Endothelial cell (in vitro differentiated cells): ENCODE measurements at regions not wholly inside any gene's neighbourhood (a gene's known extent, or its start where the extent isn't known, plus 50 kb on each side); places are given as distances from the start of the nearest gene placed in this dataset.
A peak's percentile ranks its signal among the peaks of the same experiment; 100 is the strongest.

Experiments
- DNase-seq: peaks from one replicate; pipeline ENCODE4 v3.0.0; 2021; ENCODE audit warnings: low spot score
- H3K27ac Mint-ChIP-seq: one replicate; pipeline ENCODE4 v1.8.0; 2021; ENCODE audit warnings: mixed read lengths, inconsistent platforms; ENCODE audit not compliant: unreplicated experiment
- H3K27me3 Mint-ChIP-seq: one replicate; pipeline ENCODE4 v1.8.0; 2021; ENCODE audit warnings: mild to moderate bottlenecking, moderate library complexity, mixed read lengths, inconsistent platforms; ENCODE audit not compliant: unreplicated experiment
- H3K36me3 Mint-ChIP-seq: one replicate; pipeline ENCODE4 v1.8.0; 2021; ENCODE audit warnings: mild to moderate bottlenecking, low read depth, mixed read lengths, inconsistent platforms; ENCODE audit not compliant: unreplicated experiment
- H3K4me1 Mint-ChIP-seq: one replicate; pipeline ENCODE4 v1.8.0; 2021; ENCODE audit warnings: mild to moderate bottlenecking, mixed read lengths, inconsistent platforms; ENCODE audit not compliant: unreplicated experiment
- H3K4me3 Mint-ChIP-seq: one replicate; pipeline ENCODE4 v1.8.0; 2021; ENCODE audit warnings: mild to moderate bottlenecking, mixed read lengths, inconsistent platforms; ENCODE audit not compliant: unreplicated experiment
- H3K9me3 Mint-ChIP-seq: one replicate; pipeline ENCODE4 v1.8.0; 2021; ENCODE audit warnings: mixed read lengths, inconsistent platforms; ENCODE audit not compliant: unreplicated experiment
- CTCF ChIP-seq: fragments of 200-600 bp; sonication (generic); IDR thresholded peaks from one replicate; pipeline ENCODE4 v1.5.0; 2021; ENCODE audit warnings: antibody characterized with exemption; ENCODE audit not compliant: unreplicated experiment

- Mint-ChIP-seq H3K9me3 (no peaks in the 10 kb centered on the region), H3K27me3 (peaks cover 2% of the 10 kb centered on the region), H3K4me1 (peaks cover 3% of the 10 kb centered on the region), H3K36me3 (peaks cover 15% of the 10 kb centered on the region), H3K27ac (no peak overlapping the region), H3K4me3 (no peak overlapping the region)
- no peak for DNase-seq
- no peak for TF ChIP-seq CTCF
These were observed 79.4 kb upstream of the SLC4A11 start for GRCh38 chr20:3318226-3318884.

- Mint-ChIP-seq H3K27me3 (peaks cover 1% of the 10 kb centered on the region), H3K4me3 (no peak overlapping the region), H3K36me3 (peaks cover 7% of the 10 kb centered on the region), H3K4me1 (peaks cover 3% of the 10 kb centered on the region), H3K9me3 (no peaks in the 10 kb centered on the region), H3K27ac (no peak overlapping the region)
- DNase-seq: no peak
- no peak for TF ChIP-seq CTCF
These were observed 77.1 kb upstream of the SLC4A11 start for GRCh38 chr20:3316136-3316535.

GRCh38 chr20:3315136-3315535 lies 76.1 kb upstream of the SLC4A11 start:
- H3K36me3 Mint-ChIP-seq: peaks cover 7% of the 10 kb centered on the region
- peaks cover under 1% of the 10 kb centered on the region for H3K4me1 Mint-ChIP-seq
- DNase-seq: no peak
- TF ChIP-seq CTCF: no peak
- H3K4me3 Mint-ChIP-seq: no peak overlapping the region
- peaks cover 1% of the 10 kb centered on the region for H3K27me3 Mint-ChIP-seq
- H3K9me3 Mint-ChIP-seq: no peaks in the 10 kb centered on the region
- H3K27ac Mint-ChIP-seq: no peak overlapping the region

GRCh38 chr20:3314391-3314790 lies 75.4 kb upstream of the SLC4A11 start:
- Mint-ChIP-seq H3K36me3 (peaks cover 7% of the 10 kb centered on the region), H3K4me3 (peak overlapping the region; percentile 69), H3K9me3 (no peaks in the 10 kb centered on the region), H3K4me1 (no peaks in the 10 kb centered on the region), H3K27ac (peak overlapping the region; percentile 36), H3K27me3 (peaks cover 1% of the 10 kb centered on the region)
- TF ChIP-seq CTCF: no peak
- no peak for DNase-seq

GRCh38 chr20:3313683-3314065 lies 74.7 kb upstream of the SLC4A11 start:
- no peak for TF ChIP-seq CTCF
- Mint-ChIP-seq H3K4me3 (no peak overlapping the region), H3K4me1 (peaks cover 4% of the 10 kb centered on the region), H3K9me3 (no peaks in the 10 kb centered on the region), H3K36me3 (peaks cover 13% of the 10 kb centered on the region), H3K27me3 (peaks cover 1% of the 10 kb centered on the region), H3K27ac (no peak overlapping the region)
- no peak for DNase-seq
